HG03469 (cell line): ENCODE measurements at regions not wholly inside any gene's neighbourhood (a gene's known extent, or its start where the extent isn't known, plus 50 kb on each side); places are given as distances from the start of the nearest gene placed in this dataset.
"Not testable (repeated sequence)": the region's sequence is repeated elsewhere in the genome, so short reads cannot be mapped to it uniquely, and the experiment has no call there.

Source experiments
- ATAC-seq: cut with Tn5 transposase; IDR thresholded peaks from one replicate; pipeline ENCODE4 v1.9.1; 2021; ENCODE audit warnings: mild to moderate bottlenecking, moderate library complexity, moderate number of reproducible peaks; ENCODE audit not compliant: unreplicated experiment

DNA sequence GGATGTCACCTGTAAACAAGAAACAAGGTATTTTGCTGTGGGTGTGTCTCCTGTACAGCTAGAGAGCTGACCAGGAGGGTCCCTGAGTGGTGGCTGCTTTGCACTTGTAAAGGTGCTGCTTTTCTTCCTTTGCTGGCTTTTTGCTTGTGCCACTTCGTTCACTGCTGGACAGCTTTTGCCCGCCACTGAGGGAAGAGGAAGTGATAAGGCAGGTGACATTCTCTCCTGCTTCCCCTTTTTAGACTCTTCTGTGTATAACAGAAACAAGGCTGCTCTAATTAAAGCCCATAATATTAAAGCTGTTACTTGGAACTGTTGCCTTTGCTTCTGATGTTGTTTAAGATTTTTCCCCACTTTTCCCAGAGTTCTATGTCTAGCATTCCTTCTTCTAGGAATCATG is 218.6 kb upstream of the TSPY4 start:
- ATAC-seq: no peak

DNA sequence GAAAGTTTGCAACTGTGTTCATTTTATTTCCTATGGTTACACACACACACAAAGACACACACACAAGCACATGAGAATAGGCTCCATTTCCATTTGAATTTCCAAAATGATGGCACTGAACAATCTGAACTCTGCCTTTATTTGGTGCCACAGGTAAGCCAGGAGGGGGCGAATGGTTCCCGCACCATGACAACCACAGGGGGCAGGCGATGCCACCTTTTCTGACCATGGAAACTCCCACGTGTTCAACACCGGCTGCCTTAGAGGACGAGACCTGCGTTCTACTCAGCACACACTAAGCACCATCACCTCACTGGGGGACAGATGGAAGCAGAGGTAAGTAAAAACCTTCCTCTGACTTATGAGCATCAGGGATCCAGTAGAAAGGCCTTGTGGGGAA is 212.6 kb upstream of the TSPY4 start:
- ATAC-seq: no peak

DNA sequence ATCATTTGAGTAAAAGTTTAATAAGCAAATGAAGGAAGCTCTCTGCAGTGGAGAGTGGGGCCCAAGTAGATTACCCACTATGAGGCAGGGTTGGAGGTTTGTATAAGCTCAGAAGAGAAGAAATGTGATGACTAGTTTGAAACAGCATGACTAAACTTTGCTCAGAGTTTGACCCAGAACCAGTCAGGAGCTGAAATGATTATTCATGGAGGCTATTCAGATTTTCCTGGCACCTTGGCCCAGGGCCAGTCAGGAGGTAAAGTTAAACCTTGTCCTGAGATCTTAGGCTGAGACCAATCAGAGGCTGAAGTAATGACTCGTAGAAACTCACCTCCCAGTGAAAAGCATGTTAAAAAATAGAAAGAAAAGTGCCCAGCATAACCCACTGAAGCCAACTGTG is 210.7 kb upstream of the TSPY4 start:
- no peak for ATAC-seq

DNA sequence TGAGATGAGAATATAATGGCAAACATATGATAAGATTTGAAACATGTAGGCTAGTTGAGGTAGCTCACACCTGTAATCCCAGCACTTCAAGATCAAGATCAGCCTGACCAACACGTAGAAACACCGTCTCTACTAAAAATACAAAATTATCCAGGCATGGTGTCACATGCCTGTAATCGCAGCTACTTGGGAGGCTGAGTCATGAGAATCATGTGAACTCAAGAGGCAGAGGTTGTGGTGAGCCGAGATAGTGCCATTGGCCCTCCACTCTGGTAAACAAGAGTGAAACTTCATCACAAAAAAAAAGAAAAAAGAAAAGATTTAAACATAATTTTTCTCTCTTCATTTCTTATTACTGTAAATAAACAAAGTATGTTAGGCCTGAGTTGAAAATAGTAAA is 193.9 kb upstream of the TSPY4 start:
- not testable (repeated sequence) for ATAC-seq

DNA sequence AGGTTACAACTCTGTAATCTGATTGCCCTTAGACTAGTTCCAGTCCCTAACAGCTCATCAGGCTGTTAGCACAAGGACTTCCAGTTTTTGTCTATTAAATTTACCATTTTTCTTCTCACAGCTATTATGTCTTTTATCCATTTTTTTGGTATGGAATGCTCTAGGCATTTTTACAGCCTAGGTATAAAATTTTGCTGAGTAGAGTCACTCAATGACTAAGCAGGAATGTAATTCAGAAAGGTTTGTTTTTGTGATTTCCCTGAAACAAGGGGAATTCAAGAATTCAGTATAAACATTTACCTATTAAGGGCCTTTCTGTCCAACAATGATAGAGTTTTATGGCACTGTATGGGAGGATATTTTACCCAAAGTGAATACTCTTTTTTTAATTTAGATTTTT is 182.7 kb upstream of the TSPY4 start:
- not testable (repeated sequence) for ATAC-seq

DNA sequence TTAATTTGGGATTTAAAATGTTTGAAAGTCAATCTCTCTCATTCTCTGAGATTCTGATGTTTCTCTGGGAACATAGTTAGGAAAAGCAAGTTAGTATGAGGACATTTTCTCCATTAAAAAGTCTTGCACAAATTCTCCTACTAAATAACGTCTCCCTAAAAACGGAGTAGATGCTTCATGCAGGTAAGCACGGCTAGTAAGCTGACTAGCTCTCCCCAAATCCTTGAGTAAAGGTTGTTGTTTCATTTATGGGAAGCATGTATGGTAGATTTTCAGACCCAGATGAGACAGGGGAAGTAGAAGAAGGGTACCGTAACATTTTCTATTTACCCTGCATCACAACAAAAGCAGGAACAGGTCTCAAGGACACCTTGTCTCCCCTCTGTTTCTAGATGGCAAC is 181.5 kb upstream of the TSPY4 start:
- ATAC-seq: no peak

DNA sequence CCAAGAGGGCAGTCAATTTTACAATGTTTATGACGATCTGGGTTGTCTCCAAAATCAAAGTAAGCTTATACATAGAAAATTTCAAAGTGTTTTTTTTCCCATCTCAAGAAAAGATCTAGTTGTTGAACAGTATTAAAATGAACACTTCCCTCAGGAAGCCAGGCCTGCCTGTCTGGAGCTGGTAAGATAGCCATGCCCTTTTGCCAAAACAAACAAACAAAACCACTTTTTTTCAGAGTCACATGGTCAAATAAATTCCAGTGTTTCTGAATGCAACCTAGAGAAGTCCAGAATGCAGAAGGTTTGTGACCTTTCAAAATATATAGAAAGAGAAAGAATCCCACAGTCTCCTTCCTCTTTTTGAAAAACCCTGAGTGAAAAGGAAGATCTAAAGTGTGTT is 178.6 kb upstream of the TSPY4 start:
- ATAC-seq: no peak

DNA sequence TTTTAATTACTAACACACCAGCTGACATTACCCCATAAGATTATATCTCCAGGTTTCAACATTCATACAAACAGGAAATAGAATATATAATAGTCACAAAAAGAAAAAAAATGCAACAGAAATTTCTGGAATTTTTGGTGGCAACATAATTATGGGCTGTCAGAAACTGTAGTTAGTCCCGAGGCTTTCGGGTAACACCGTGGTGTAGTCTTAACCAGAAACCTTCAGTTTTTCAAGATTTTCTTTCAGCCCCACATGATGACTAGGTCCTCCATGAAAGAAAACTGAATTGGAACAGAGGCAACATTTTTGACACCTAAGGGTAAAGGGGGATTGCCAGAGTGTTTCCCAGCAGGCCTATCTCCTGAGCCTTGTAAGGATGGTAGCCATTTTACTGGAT is 176.9 kb upstream of the TSPY4 start:
- not testable (repeated sequence) for ATAC-seq

DNA sequence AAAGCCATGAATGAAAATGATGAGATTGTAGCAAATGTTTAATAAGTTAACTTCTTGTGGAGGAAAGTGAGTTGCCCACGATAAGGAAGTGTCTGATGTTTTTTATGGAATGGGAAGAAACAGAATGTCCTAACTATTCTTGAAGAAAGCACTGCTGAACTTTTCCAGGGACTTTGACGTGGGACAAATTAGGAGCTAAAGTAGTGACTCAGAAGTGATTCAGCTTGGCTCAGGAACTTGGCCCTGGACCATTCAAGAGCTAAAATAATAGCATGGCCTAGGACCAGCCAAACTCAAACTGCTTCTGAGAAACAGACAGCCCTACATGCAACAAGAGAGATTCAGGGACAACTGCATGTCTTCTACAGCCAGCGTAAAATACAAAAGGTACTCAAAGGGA is 176.3 kb upstream of the TSPY4 start:
- not testable (repeated sequence) for ATAC-seq

DNA sequence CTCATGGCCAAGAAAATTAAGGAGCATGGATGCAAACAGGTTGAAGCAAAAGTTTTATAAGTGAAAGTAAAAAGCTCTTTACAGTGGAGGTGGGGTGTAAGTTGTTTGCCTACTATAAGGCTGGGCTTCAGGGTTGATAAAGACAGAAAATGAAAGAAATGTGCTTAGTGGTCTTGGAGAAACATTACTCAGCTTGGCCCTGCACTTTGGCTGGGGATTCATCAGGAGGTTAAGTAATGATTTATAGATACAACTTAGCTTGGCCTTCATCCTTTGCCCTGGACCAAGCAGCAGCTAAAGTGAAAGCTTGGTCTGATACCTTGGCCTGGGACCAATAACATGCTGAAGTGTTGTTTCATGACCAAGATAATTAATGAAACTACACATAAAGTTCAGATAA is 175.3 kb upstream of the TSPY4 start:
- ATAC-seq: not testable (repeated sequence)

DNA sequence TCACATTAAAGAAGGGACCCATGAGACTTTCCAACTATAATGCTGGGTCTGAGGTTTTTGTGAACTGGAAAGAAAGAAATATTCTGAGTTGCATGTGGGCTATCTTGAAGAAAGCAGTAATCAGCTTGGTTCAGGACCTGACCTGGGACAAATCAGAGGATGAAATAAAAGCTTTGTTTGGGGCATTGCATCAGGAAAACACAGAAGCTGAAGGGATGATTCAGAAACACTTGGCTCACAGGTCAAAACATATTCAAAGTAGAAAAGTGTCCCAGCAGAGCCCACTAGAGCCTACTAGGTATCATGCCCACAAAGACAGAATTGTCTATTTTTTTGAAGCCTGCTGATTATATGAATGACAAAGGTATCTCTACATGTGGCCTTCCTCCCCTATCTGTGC is 174.8 kb upstream of the TSPY4 start:
- ATAC-seq: not testable (repeated sequence)

DNA sequence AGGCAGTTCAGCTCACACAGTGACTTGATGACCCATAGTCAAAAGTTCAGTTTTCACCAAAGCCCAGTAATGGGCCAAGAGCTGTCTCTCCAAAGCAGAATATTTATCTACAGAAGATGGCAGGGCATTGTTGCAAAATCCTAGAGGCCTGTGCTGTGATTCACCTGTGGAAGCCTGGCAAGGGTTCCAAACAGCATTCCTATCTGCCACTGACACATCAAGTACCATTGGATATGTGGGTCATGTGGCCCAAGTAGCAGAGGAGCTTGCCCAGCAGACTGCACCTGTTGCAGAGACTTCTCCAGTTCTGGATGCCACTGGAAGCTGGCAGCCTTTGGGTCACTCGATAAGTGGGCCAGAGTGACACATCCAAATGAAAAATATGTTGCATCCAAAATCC is 159.6 kb upstream of the TSPY4 start:
- not testable (repeated sequence) for ATAC-seq

DNA sequence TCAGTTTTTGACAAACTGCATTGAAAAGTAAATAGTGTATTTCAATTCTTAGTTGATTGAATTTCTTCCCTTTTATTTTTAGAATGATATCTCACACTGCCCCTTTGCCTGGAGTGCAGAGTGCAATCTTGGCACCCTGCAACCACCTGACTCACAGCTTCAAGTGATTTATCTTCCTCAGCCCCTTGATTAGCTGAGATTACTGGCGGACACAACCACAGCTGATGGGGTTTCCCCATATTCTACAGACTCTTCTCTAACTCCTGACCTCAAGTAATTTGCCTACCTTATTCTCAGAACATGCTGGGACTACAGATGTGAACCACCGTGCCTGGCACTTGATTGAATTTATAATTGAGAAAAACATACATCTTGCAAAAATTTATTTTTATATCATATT is 152.4 kb upstream of the TSPY4 start:
- peak; percentile 79 for ATAC-seq

DNA sequence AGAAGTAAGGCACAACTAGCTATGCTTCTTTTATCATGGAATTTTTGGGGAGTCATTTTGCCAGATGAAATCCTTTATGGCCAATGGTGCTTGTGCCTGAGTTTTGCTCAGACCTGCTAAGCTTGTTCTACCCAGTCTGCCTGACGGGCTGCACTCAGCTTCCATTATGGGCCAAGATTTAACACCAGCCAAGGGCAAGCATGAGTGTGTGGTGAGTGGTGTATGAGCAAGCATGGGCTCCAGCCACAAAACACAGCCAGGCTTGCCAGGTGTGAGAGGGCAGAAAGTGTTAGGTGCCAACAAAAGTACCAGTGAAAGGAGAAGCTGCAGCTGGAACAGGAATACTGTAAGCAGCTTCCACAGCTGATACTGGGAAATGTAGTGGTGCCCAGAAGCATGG is 130.2 kb upstream of the TSPY4 start:
- not testable (repeated sequence) for ATAC-seq

DNA sequence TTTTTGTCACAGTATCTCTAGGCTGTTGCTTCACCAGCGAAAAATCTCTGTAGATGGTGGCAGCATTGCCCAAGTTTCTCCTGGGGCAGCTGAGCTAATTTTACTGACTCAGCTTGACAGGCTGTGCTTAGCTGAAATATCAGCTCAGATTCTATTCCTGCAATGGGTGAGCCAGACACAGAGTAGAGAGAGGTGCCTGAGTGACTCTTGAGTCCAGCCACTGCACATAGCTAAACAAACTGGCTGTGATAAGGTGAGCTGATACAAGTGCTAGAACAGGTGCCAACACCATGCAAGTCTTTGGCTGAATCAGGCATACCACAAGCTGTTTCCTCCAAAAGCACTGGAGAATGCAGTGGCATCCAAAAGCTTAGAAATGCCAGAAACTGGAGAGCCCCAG is 110.9 kb upstream of the TSPY4 start:
- ATAC-seq: no peak

DNA sequence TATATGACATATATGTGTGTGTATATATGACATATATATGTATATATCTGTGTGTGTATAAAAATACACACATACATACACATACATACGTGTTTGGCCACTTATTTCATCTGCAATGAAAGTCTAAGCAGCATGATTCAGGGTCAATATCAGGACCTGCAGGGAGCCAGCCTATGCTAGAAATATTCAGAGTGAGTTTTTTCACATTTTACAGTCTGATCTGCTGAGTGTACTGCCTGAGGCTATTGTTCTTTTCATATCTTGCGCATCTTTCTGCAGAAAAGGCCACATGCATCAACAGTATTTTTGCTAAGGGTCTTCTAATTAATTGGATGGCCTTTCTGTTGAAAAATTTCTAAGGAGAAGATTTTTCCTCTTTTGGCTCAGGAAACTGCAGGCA is 80.0 kb upstream of the TSPY4 start:
- ATAC-seq: no peak

DNA sequence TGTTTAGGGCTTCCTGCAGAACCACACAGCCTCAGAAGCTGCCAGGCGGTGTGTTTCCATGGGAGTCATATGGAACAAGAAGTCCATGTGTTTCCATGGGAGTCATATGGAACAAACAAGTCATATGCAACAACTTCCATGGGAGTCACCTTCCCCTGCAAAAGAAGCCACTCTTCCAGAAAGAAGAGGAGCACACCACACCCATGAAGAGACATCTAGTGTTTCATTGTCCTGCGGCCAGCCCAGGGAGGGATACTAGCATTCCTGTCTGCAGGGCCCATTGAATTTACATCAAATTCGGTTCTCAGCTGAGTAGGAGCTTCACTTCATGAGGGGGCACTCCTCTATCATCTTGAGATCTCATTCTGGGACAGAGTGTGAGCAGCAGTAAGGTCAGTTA is 79.5 kb upstream of the TSPY4 start:
- ATAC-seq: no peak

DNA sequence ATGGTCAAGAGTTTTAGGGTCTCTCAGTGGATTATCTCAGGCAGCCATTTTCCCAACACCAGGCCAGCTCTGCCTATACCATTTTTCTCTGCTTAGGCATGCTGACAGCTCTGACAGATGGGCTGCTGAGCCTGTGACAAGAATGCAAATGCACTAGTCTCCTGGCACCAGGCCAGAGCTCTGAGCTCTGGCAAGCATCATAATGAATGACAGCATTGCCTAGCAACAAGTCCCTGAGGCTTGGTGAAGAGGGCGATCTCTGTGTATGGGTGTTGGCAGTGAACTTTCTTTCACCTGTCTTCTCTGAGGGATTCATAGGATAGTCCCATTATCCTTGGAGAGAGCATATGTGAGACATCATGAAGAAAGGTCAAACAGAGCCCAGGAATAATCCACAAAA is 77.9 kb upstream of the TSPY4 start:
- no peak for ATAC-seq

DNA sequence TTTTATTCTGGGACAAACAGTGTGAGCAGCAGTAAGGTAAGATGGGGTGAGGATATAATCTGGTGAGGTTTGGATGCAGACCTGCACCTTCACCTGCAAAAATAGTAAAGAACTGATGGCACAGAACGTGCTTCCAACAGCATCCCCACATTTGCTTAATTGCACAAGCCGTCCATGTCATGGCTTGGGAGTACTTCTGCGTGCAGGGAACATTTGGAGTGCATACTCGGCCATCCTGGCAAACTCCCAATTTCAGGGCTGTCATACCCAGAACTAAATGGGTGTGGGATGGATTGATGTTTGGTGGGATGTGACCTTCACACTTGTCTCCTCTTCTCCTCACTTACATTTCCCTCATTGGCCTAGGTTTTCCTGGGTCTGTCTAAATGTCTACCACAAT is 76.8 kb upstream of the TSPY4 start:
- ATAC-seq: no peak

DNA sequence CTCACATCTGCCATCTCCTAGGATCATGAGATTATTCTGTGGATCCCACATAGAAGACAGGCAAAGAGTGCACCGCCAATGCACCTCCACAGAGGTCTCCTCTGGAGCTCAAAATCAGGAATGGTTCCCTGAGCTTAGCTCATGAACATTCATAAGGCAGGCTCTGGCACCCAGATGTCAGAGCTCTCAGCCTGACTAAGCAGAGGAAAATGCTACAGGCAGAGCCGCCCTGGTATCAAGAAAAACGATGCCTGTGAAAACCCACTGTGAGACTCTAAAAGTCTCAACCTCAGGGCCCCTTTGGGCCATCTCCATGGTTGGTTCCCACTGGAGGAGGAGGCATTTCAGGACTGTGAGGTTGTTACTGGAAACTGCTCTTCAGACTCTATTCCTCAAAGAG is 71.7 kb upstream of the TSPY4 start:
- ATAC-seq: no peak

DNA sequence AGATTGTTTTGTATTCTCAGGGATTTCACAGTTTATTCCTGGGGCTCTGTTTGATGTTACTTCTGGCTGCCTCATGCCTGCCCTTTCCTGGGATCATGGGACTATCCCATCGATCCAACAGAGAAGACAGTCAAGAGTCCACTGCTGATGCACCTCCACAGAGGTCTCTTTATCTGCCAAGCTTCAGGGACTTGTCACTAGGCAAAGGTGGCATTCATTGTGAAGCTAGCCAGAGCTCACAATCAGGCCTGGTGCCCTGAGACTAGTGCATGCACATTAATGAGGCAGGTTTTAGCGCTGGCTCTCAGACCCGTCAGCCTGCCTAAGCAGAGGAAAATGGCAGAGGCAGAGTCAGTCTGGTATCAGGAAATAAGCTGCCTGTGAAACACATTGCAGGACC is 66.9 kb upstream of the TSPY4 start:
- not testable (repeated sequence) for ATAC-seq

DNA sequence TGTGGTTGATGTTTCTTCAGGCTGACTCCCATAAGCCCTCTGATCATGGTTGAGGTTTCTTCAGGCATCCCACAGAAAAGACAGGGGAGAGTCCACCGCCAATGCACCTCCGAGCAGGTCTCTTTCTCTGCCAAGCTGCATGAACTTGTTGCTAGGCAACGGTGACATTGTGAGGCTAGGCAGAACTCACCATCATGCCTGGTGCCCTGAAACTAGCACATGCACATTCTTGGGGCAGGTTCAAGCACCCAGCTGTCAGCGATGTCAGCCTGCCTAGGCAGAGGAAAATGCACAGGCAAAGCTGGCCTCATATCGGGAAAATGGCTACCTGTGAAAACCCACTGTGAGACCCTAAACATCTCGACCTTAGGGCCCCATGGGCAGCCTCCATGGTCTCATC is 64.4 kb upstream of the TSPY4 start:
- not testable (repeated sequence) for ATAC-seq

DNA sequence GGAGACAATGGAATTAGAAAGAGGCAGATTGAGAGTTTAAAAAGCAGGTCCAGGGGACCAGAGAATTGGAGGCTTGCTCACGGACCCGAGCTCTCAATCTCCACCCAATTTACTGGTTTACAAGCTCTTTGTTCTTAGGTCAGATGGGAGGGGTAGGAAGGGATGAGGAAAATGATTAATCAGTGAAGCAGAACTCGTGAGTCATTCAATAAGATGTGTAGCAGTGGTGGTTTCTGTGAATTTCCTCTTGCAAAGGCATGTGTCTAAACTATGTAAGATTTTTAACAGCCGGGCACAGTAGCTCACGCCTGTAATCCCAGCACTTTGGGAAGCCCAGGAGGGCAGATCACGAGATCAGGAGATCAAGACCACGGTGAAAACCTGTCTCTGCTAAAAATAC is 58.4 kb upstream of the TSPY4 start:
- ATAC-seq: not testable (repeated sequence)
